ENCODE measurements at regions not wholly inside any gene's neighbourhood (a gene's known extent, or its start where the extent isn't known, plus 50 kb on each side); places are given as distances from the start of the nearest gene placed in this dataset.

- no peak overlapping the region for H3K9ac ChIP-seq (ENCODE audit: low read depth in 1 of 2, low read length in 2 of 2)
- peaks cover 0 to 9% (median 3%) of the 10 kb centered on the region in 4 donors for H3K4me1 ChIP-seq (ENCODE audit: control insufficient read depth in 4 of 4, insufficient read depth in 4 of 4, low read length in 3 of 4)
- no peak for TF ChIP-seq EGR1 (IDR thresholded peaks at IDR 0.05; ENCODE audit: low read depth in 2 of 2)
- TF ChIP-seq FOXA2 (IDR thresholded peaks at IDR 0.05): no peak
- TF ChIP-seq ZBTB33 (IDR thresholded peaks at IDR 0.05): no peak
- TF ChIP-seq GABPA (IDR thresholded peaks at IDR 0.05 in 1 of 2, conservative IDR thresholded peaks at IDR 0.05 in 1 of 2): no peak
- TF ChIP-seq RAD21 (IDR thresholded peaks at IDR 0.05): no peak
- TF ChIP-seq HNF4A (conservative IDR thresholded peaks at IDR 0.05): no peak
- TF ChIP-seq HNF4G (IDR thresholded peaks at IDR 0.05): no peak
- TF ChIP-seq NR2F2 (IDR thresholded peaks at IDR 0.05): no peak
- no peak for TF ChIP-seq SP1 (IDR thresholded peaks at IDR 0.05)
- no peak for TF ChIP-seq FOXA1 (IDR thresholded peaks at IDR 0.05)
- no peak for TF ChIP-seq ATF3 (IDR thresholded peaks at IDR 0.05)
- TF ChIP-seq REST (IDR thresholded peaks at IDR 0.05): no peak
- TF ChIP-seq MAX (IDR thresholded peaks at IDR 0.05): no peak
- no peak for TF ChIP-seq TAF1 (conservative IDR thresholded peaks at IDR 0.05)
- no peak for TF ChIP-seq JUND (IDR thresholded peaks at IDR 0.05)
- no peak for TF ChIP-seq RXRA (IDR thresholded peaks at IDR 0.05)
- no peak for TF ChIP-seq CTCF (IDR thresholded peaks at IDR 0.05; ENCODE audit: low read depth, low read length, missing input control)
- TF ChIP-seq YY1 (IDR thresholded peaks at IDR 0.05): no peak
- no peaks in the 10 kb centered on the region for H3K9me3 ChIP-seq (ENCODE audit: control insufficient read depth in 4 of 4, low read length in 3 of 4)
- no peaks in the 10 kb centered on the region for H3K36me3 ChIP-seq (ENCODE audit: control insufficient read depth in 4 of 4, insufficient read depth in 3 of 4, low read depth in 1 of 4, low read length in 3 of 4)
- H3K27ac ChIP-seq (ENCODE audit: low read depth in 1 of 2, low read length in 2 of 2): no peak overlapping the region
- no peak overlapping the region for H3K4me3 ChIP-seq (ENCODE audit: low read depth in 1 of 3, low read length in 3 of 3)
- 95% methylated on average over 5 of the region's 5 CpGs for WGBS
- DNase-seq (ENCODE audit: low spot score): no peak
- no peaks in the 10 kb centered on the region for H3K27me3 ChIP-seq (ENCODE audit: control insufficient read depth in 4 of 4, insufficient read depth in 4 of 4, low read length in 3 of 4)
These were observed 174.5 kb upstream of the AKR1E2 start for GRCh38 chr10:4651404-4652037.

All from liver (tissue), 8 donors.